ENCODE measurements at regions not wholly inside any gene's neighbourhood (a gene's known extent, or its start where the extent isn't known, plus 50 kb on each side); places are given as distances from the start of the nearest gene placed in this dataset.

GRCh38 chr7:54112567-54112966 lies 429.6 kb upstream of the VSTM2A start:
- H3K4me1 ChIP-seq (ENCODE audit: control insufficient read depth, extremely low read depth, insufficient read depth, low read length) = no peaks in the 10 kb centered on the region
- H3K9me3 ChIP-seq (replicated peaks; ENCODE audit: control insufficient read depth, insufficient read depth, low read length) = peaks cover 6% of the 10 kb centered on the region
- no peak overlapping the region for H3K9ac ChIP-seq (replicated peaks; ENCODE audit: extremely low read depth, insufficient read depth, low read length)
- no peaks in the 10 kb centered on the region for H3K79me2 ChIP-seq (ENCODE audit: control insufficient read depth, insufficient read depth, low read length)
- H3K9me1 ChIP-seq (replicated peaks; ENCODE audit: control insufficient read depth, extremely low read depth, insufficient read depth, low read length) = no peaks in the 10 kb centered on the region
- intact Hi-C loops (cut with micrococcal nuclease) = no loop called here
- no peak overlapping the region for H2AFZ ChIP-seq (ENCODE audit: low read depth, low read length)
- no peak for TF ChIP-seq MYC (IDR thresholded peaks at IDR 0.05; ENCODE audit: low read depth, low read length)
- TF ChIP-seq GATA2 (IDR thresholded peaks at IDR 0.05; ENCODE audit: insufficient read depth, insufficient read length, low read depth, low read length) = no peak
- TF ChIP-seq EZH2 (IDR thresholded peaks at IDR 0.05; ENCODE audit: borderline replicate concordance, low read depth, low read length, severe bottlenecking) = no peak
- no peak for TF ChIP-seq CTCF (IDR thresholded peaks at IDR 0.05; ENCODE audit: extremely low read depth in 1 of 2, insufficient read depth in 1 of 2, low read depth in 1 of 2, low read length in 2 of 2)
- TF ChIP-seq JUN (IDR thresholded peaks at IDR 0.05; ENCODE audit: borderline replicate concordance, insufficient read depth, insufficient read length, low read depth) = no peak
- TF ChIP-seq FOS (IDR thresholded peaks at IDR 0.05; ENCODE audit: borderline replicate concordance, insufficient read depth, low read length) = no peak
- TF ChIP-seq MAX (IDR thresholded peaks at IDR 0.05; ENCODE audit: insufficient read depth, insufficient read length) = no peak
- TF ChIP-seq POLR2AphosphoS5 (IDR thresholded peaks at IDR 0.05; ENCODE audit: insufficient read depth, low read depth, low read length) = no peak
- TF ChIP-seq POLR2A (IDR thresholded peaks at IDR 0.05; ENCODE audit: low read depth, low read length) = no peak
- DNase-seq (ENCODE audit: low read depth, low spot score) (no peak), FAIRE-seq (no peak)
- BruUV-seq (replicated peaks) = no TSS peak
- H3K27ac ChIP-seq (ENCODE audit: insufficient read depth, low read depth, low read length) = no peak overlapping the region
- H3K36me3 ChIP-seq (ENCODE audit: control insufficient read depth in 2 of 2, extremely low read depth in 1 of 2, insufficient read depth in 2 of 2, low read length in 2 of 2) = no peaks in the 10 kb centered on the region
- H4K20me1 ChIP-seq (replicated peaks; ENCODE audit: control insufficient read depth, extremely low read depth, insufficient read depth, low read length) = no peaks in the 10 kb centered on the region
- ChIA-PET POLR2A (no interaction called here), CTCF (no interaction called here)
- dilution Hi-C loops (cut with MboI; ENCODE audit: extremely low pct_ligation_motif_present, low sequenced_read_pairs) = no loop called here
- no peak overlapping the region for H3K4me3 ChIP-seq (replicated peaks in 1 of 3; ENCODE audit: insufficient read depth in 1 of 3, low read depth in 1 of 3, low read length in 3 of 3)
- H3K27me3 ChIP-seq (ENCODE audit: control insufficient read depth in 2 of 2, insufficient read depth in 2 of 2, low read length in 2 of 2) = no peaks in the 10 kb centered on the region
- H3K4me2 ChIP-seq (ENCODE audit: insufficient read depth, low read length) = no peak overlapping the region

All from endothelial cell of umbilical vein (primary cell).